A549 (cell line): ENCODE measurements at regions not wholly inside any gene's neighbourhood (a gene's known extent, or its start where the extent isn't known, plus 50 kb on each side); places are given as distances from the start of the nearest gene placed in this dataset.

Experiments
- ATAC-seq, 2 experiments: fragments of 200-7000 bp in 1 of 2; fragments of >200 bp in 1 of 2; cut with Nextera tagmentation in 1 of 2; cut with Tn5 transposase in 1 of 2; 3 replicates each; pipeline versions ENCODE4 v1.8.0 to v1.9.1; 2018 to 2020; ENCODE audit warnings: mild to moderate bottlenecking in 1 of 2, moderate library complexity in 1 of 2
- CTCF ChIA-PET: fragments of 300-600 bp; sonication (Branson Sonifier 250); formaldehyde crosslinking; extraction: SDS; loops from one replicate; lab custom pipeline; 2021; ENCODE audit warnings: antibody characterized with exemption, inconsistent platforms; lab: Yijun Ruan, JAX
- POLR2A ChIA-PET: fragments of 350-600 bp; formaldehyde crosslinking; extraction: SDS; loops from one replicate; lab custom pipeline; 2021; ENCODE audit warnings: antibody characterized with exemption, inconsistent platforms; lab: Yijun Ruan, JAX
- DNase-seq, 2 experiments: peaks; one replicate each; pipeline versions ENCODE4 v3.0.0 to v3.0.0-alpha.2; 2011 to 2016; ENCODE audit warnings: low read depth in 1 of 2, low spot score in 1 of 2
- FAIRE-seq: peaks from 2 replicates; lab custom pipeline; 2011; peaks lifted over from hg19 to GRCh38; lab: Jason Lieb, UNC
- H3K27ac ChIP-seq, 2 experiments: fragments of >200 bp; sonication (Bioruptor Twin); formaldehyde crosslinking; 3 replicates each; pipeline ENCODE4 v1.5.1; 2016 to 2017
- H3K4me1 ChIP-seq: fragments of >200 bp; sonication (Bioruptor Twin); formaldehyde crosslinking; 3 replicates; pipeline ENCODE4 v1.6.1; 2016
- H3K4me2 ChIP-seq: fragments of >200 bp; sonication (Bioruptor Twin); formaldehyde crosslinking; 3 replicates; pipeline ENCODE4 v1.6.1; 2016
- H3K4me3 ChIP-seq: fragments of >200 bp; sonication (Bioruptor Twin); formaldehyde crosslinking; 3 replicates; pipeline ENCODE4 v1.5.1; 2016
- H3K9me3 ChIP-seq: fragments of >200 bp; sonication (Bioruptor Twin); formaldehyde crosslinking; 3 replicates; pipeline ENCODE4 v1.6.1; 2016
- BHLHE40 ChIP-seq: IDR thresholded peaks from 2 replicates; pipeline ENCODE4 v1.6.1; 2012; ENCODE audit warnings: low read depth, low read length, inconsistent platforms
- CBX2 ChIP-seq: fragments of 200-600 bp; sonication (generic); IDR thresholded peaks from 2 replicates; pipeline ENCODE4 v1.6.1; 2016; ENCODE audit warnings: low read depth, mild to moderate bottlenecking, borderline replicate concordance
- CBX8 ChIP-seq: fragments of 200-600 bp; sonication (generic); IDR thresholded peaks from 2 replicates; pipeline ENCODE4 v1.6.1; 2016
- CEBPB ChIP-seq, 2 experiments: fragments of >200 bp in 1 of 2; sonication (Bioruptor Twin) in 1 of 2; formaldehyde crosslinking in 1 of 2; IDR thresholded peaks; 2 replicates each; pipeline ENCODE4 v1.6.1; 2012 to 2016
- CHD2 ChIP-seq: fragments of 150-350 bp; IDR thresholded peaks from 2 replicates; pipeline ENCODE4 v1.6.1; 2014; ENCODE audit warnings: low read length; ENCODE audit not compliant: partially characterized antibody
- EHMT2 ChIP-seq: fragments of 200-600 bp; sonication (generic); IDR thresholded peaks from 2 replicates; pipeline ENCODE4 v1.6.1; 2016; ENCODE audit warnings: antibody characterized with exemption, low read depth, mild to moderate bottlenecking, moderate library complexity
- ELK1 ChIP-seq: fragments of 150-350 bp; IDR thresholded peaks from 2 replicates; pipeline ENCODE4 v1.6.1; 2014; ENCODE audit warnings: low read depth, mild to moderate bottlenecking, low read length
- EP300 ChIP-seq, 2 experiments: fragments of >200 bp; sonication (Bioruptor Twin); formaldehyde crosslinking; IDR thresholded peaks; 2 replicates in 1 of 2; 3 replicates in 1 of 2; pipeline ENCODE4 v1.6.1; 2016 to 2017
- ESRRA ChIP-seq: fragments of 150-350 bp; IDR thresholded peaks from 2 replicates; pipeline ENCODE4 v1.6.1; 2014; ENCODE audit warnings: mild to moderate bottlenecking, low read length, borderline replicate concordance
- FOSB ChIP-seq: fragments of 250-450 bp; sonication (Bioruptor Pico); IDR thresholded peaks from 2 replicates; pipeline ENCODE4 v1.5.0; 2020; ENCODE audit warnings: mild to moderate bottlenecking, moderate library complexity
- FOSL2 ChIP-seq, 2 experiments: fragments of 450-650 bp in 1 of 2; fragments of >200 bp in 1 of 2; sonication (Bioruptor Twin) in 1 of 2; formaldehyde crosslinking; IDR thresholded peaks; 2 replicates each; pipeline versions ENCODE4 v1.5.0 to v1.6.1; 2016 to 2020; ENCODE audit warnings: mild to moderate bottlenecking in 1 of 2, moderate library complexity in 1 of 2
- FOXS1 ChIP-seq: fragments of 250-450 bp; sonication (Bioruptor Pico); IDR thresholded peaks from 2 replicates; pipeline ENCODE4 v1.5.0; 2020; ENCODE audit warnings: mild to moderate bottlenecking, moderate library complexity
- HOXB5 ChIP-seq: fragments of 250-450 bp; sonication (Bioruptor Pico); IDR thresholded peaks from 2 replicates; pipeline ENCODE4 v1.5.0; 2020; ENCODE audit warnings: mild to moderate bottlenecking, moderate library complexity
- KDM1A ChIP-seq: fragments of 200-600 bp; sonication (generic); IDR thresholded peaks from 2 replicates; pipeline ENCODE4 v1.6.1; 2016; ENCODE audit warnings: low read depth, mild to moderate bottlenecking
- MAX ChIP-seq: IDR thresholded peaks from 2 replicates; pipeline ENCODE4 v1.6.1; 2012
- MAZ ChIP-seq: fragments of 150-350 bp; IDR thresholded peaks from 2 replicates; pipeline ENCODE4 v1.6.1; 2014; ENCODE audit warnings: antibody characterized with exemption, low read depth, low read length, borderline replicate concordance
- NPAS2 ChIP-seq: fragments of 250-450 bp; sonication (Bioruptor Pico); IDR thresholded peaks from 2 replicates; pipeline ENCODE4 v1.8.0; 2022; ENCODE audit warnings: mild to moderate bottlenecking, moderate library complexity, borderline replicate concordance
- NR3C1 ChIP-seq: fragments of >200 bp; sonication (Bioruptor Twin); formaldehyde crosslinking; IDR thresholded peaks from 3 replicates; pipeline ENCODE4 v1.6.1; 2017
- POLR2A ChIP-seq: IDR thresholded peaks from 2 replicates; pipeline ENCODE4 v1.6.1; 2012; ENCODE audit warnings: mild to moderate bottlenecking, low read length
- RCOR1 ChIP-seq: fragments of 150-350 bp; IDR thresholded peaks from 2 replicates; pipeline ENCODE4 v1.6.1; 2014; ENCODE audit warnings: antibody characterized with exemption, low read length, low read depth
- RNF2 ChIP-seq: fragments of 200-600 bp; sonication (generic); IDR thresholded peaks from 2 replicates; pipeline ENCODE4 v1.6.1; 2016; ENCODE audit warnings: low read depth, mild to moderate bottlenecking, antibody characterized with exemption, moderate library complexity, borderline replicate concordance
- SREBF2 ChIP-seq: fragments of 450-650 bp; IDR thresholded peaks from 2 replicates; pipeline ENCODE4 v1.6.1; 2014; ENCODE audit warnings: mild to moderate bottlenecking, moderate library complexity
- TFCP2L1 ChIP-seq: fragments of 250-450 bp; sonication (Bioruptor Pico); IDR thresholded peaks from 2 replicates; pipeline ENCODE4 v1.5.0; 2021; ENCODE audit warnings: mild to moderate bottlenecking
- TP53 ChIP-seq: fragments of 250-450 bp; sonication (Bioruptor Pico); IDR thresholded peaks from 2 replicates; pipeline ENCODE4 v1.5.0; 2021; ENCODE audit warnings: mild to moderate bottlenecking, moderate library complexity
- ZC3H11A ChIP-seq: fragments of 450-650 bp; IDR thresholded peaks from 2 replicates; pipeline ENCODE4 v1.6.1; 2014; ENCODE audit warnings: antibody characterized with exemption, mild to moderate bottlenecking
- ZFP36 ChIP-seq: fragments of 450-650 bp; IDR thresholded peaks from 2 replicates; pipeline ENCODE4 v1.6.1; 2014; ENCODE audit warnings: borderline replicate concordance; ENCODE audit not compliant: partially characterized antibody
- WGBS: methylation state at CpG from one replicate; pipeline ENCODE4 v1.1.6; 2017; ENCODE audit errors: missing lambda C conversion rate; 5-methylcytosine and 5-hydroxymethylcytosine counted together
- TF ChIP-seq, protein P1 (sequence below): fragments of >200 bp; sonication (Bioruptor Twin); formaldehyde crosslinking; IDR thresholded peaks from 3 replicates; pipeline ENCODE4 v1.5.1; 2016
- TF ChIP-seq, protein P2 (sequence below): fragments of 200-600 bp; sonication (generic); IDR thresholded peaks from 2 replicates; pipeline ENCODE4 v1.6.1; 2016; ENCODE audit warnings: antibody characterized with exemption, mild to moderate bottlenecking, moderate library complexity

DNA sequence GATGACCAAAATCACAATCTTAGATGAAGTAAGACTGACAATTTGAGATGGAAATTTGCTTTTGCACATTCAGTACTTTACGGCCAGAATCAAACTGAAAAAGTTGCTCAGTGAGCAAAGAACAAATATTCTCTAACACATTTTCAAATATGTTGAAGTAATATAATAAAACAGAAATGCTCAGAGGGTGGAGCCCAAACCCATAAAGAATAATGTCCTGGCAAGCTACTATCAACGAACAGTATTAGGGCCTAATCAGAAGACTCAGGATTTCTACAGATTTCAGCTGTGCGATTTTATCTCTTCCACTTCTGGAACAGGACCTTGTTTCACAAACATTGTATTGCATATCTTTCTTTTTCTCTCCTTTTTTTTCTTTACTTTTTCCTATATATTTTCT, 505.0 kb downstream of the TECRL start:
- no peak overlapping the region for H3K4me2 ChIP-seq
- 63% methylated on average over 3 of the region's 3 CpGs for WGBS
- TF ChIP-seq ZC3H11A (no peak), EP300 (IDR thresholded peaks at IDR 0.05) (no peak), FOSB (CRISPR knock-in tag) (no peak), NPAS2 (no peak), HOXB5 (CRISPR knock-in tag) (no peak), CBX8 (no peak), RNF2 (no peak), FOXS1 (CRISPR knock-in tag) (no peak), EHMT2 (no peak), SREBF2 (no peak), CBX2 (no peak)
- TF ChIP-seq, all 56 proteins: peak for 0
- Histone ChIP-seq H3K4me1 (no peaks in the 10 kb centered on the region), H3K4me3 (no peak overlapping the region), H3K9me3 (no peaks in the 10 kb centered on the region), H3K27ac (no peak overlapping the region)
- FAIRE-seq = no peak
- POLR2A ChIA-PET = no interaction called here
- no peak for ATAC-seq
- DNase-seq = no peak
- CTCF ChIA-PET = no interaction called here

DNA sequence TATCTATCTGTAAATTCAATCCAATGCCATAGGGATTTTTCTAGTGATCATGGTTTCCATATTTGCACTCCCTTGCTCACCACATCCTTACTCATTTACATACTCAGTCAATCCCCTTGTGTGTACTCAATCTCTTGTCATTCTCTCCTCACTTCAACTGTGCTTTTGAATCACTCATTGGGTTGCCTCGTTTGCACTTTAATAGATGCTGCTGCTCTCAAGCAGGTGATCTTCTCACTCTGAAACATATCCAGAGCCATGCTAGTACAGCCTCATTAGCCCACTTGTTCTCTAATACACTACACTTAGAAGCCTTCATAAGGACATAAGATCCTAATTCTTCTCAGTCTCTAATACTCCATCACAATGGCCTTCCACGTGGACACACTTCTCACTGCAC, 507.9 kb downstream of the TECRL start:
- ChIA-PET CTCF (no interaction called here), POLR2A (no interaction called here)
- Histone ChIP-seq H3K27ac (no peak overlapping the region), H3K4me3 (no peak overlapping the region), H3K9me3 (no peaks in the 10 kb centered on the region), H3K4me2 (no peak overlapping the region), H3K4me1 (no peaks in the 10 kb centered on the region)
- no peak for TF ChIP-seq SREBF2
- no peak for TF ChIP-seq TP53
- TF ChIP-seq BHLHE40 = no peak
- no peak for TF ChIP-seq CHD2
- TF ChIP-seq FOSL2 (IDR thresholded peaks at IDR 0.05) = no peak
- TF ChIP-seq FOSL2 (CRISPR knock-in tag; IDR thresholded peaks at IDR 0.05) = no peak
- no peak for TF ChIP-seq MAX
- no peak for TF ChIP-seq ZFP36
- no peak for TF ChIP-seq RCOR1
- no peak for TF ChIP-seq ZC3H11A
- no peak for TF ChIP-seq MAZ
- no peak for TF ChIP-seq CBX8
- TF ChIP-seq CEBPB (IDR thresholded peaks at IDR 0.05) = no peak
- TF ChIP-seq ESRRA = no peak
- TF ChIP-seq, protein P1, sequence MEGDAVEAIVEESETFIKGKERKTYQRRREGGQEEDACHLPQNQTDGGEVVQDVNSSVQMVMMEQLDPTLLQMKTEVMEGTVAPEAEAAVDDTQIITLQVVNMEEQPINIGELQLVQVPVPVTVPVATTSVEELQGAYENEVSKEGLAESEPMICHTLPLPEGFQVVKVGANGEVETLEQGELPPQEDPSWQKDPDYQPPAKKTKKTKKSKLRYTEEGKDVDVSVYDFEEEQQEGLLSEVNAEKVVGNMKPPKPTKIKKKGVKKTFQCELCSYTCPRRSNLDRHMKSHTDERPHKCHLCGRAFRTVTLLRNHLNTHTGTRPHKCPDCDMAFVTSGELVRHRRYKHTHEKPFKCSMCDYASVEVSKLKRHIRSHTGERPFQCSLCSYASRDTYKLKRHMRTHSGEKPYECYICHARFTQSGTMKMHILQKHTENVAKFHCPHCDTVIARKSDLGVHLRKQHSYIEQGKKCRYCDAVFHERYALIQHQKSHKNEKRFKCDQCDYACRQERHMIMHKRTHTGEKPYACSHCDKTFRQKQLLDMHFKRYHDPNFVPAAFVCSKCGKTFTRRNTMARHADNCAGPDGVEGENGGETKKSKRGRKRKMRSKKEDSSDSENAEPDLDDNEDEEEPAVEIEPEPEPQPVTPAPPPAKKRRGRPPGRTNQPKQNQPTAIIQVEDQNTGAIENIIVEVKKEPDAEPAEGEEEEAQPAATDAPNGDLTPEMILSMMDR = no peak
- no peak for FAIRE-seq
- WGBS = 0% methylated on average over 2 of the region's 2 CpGs
- DNase-seq = no peak
- no peak for ATAC-seq

- Histone ChIP-seq H3K4me3 (no peak overlapping the region), H3K27ac (no peak overlapping the region), H3K4me2 (no peak overlapping the region), H3K9me3 (no peaks in the 10 kb centered on the region), H3K4me1 (no peaks in the 10 kb centered on the region)
- ChIA-PET CTCF (no interaction called here), POLR2A (no interaction called here)
- no peak for ATAC-seq
- FAIRE-seq = no peak
- TF ChIP-seq KDM1A = no peak
- TF ChIP-seq NR3C1 = no peak
- TF ChIP-seq POLR2A = no peak
- no peak for TF ChIP-seq TFCP2L1
- no peak for TF ChIP-seq ESRRA
- TF ChIP-seq EHMT2 = no peak
- TF ChIP-seq NPAS2 = no peak
- no peak for TF ChIP-seq TP53
- no peak for TF ChIP-seq HOXB5 (CRISPR knock-in tag)
- no peak for TF ChIP-seq ELK1
- no peak for TF ChIP-seq CEBPB (IDR thresholded peaks at IDR 0.05)
- TF ChIP-seq, protein P2, sequence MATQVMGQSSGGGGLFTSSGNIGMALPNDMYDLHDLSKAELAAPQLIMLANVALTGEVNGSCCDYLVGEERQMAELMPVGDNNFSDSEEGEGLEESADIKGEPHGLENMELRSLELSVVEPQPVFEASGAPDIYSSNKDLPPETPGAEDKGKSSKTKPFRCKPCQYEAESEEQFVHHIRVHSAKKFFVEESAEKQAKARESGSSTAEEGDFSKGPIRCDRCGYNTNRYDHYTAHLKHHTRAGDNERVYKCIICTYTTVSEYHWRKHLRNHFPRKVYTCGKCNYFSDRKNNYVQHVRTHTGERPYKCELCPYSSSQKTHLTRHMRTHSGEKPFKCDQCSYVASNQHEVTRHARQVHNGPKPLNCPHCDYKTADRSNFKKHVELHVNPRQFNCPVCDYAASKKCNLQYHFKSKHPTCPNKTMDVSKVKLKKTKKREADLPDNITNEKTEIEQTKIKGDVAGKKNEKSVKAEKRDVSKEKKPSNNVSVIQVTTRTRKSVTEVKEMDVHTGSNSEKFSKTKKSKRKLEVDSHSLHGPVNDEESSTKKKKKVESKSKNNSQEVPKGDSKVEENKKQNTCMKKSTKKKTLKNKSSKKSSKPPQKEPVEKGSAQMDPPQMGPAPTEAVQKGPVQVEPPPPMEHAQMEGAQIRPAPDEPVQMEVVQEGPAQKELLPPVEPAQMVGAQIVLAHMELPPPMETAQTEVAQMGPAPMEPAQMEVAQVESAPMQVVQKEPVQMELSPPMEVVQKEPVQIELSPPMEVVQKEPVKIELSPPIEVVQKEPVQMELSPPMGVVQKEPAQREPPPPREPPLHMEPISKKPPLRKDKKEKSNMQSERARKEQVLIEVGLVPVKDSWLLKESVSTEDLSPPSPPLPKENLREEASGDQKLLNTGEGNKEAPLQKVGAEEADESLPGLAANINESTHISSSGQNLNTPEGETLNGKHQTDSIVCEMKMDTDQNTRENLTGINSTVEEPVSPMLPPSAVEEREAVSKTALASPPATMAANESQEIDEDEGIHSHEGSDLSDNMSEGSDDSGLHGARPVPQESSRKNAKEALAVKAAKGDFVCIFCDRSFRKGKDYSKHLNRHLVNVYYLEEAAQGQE = no peak
- no peak for TF ChIP-seq FOXS1 (CRISPR knock-in tag)
- TF ChIP-seq, all 56 proteins: peak for 0
- no peak for DNase-seq
These were observed 510.3 kb downstream of the TECRL start for GRCh38 chr4:63898961-63899360.
